Liver (tissue), 3 donors: ENCODE measurements at regions not wholly inside any gene's neighbourhood (a gene's known extent, or its start where the extent isn't known, plus 50 kb on each side); places are given as distances from the start of the nearest gene placed in this dataset.

Source experiments
- CTCF ChIP-seq: fragments of 150-350 bp; IDR thresholded peaks from 2 replicates; pipeline ENCODE4 v1.5.1; 2017; ENCODE audit warnings: improper control_type of control experiment, low read depth, low read length; ENCODE audit not compliant: missing input control
- EGR1 ChIP-seq, 2 donors: IDR thresholded peaks; 2 replicates each; pipeline ENCODE4 v1.6.1; 2016 to 2018; ENCODE audit warnings: antibody characterized with exemption in 2 of 2, low read depth in 2 of 2
- GABPA ChIP-seq, 2 donors: IDR thresholded peaks in 1 of 2; conservative IDR thresholded peaks in 1 of 2; 2 replicates each; pipeline ENCODE4 v1.6.1; 2016; ENCODE audit warnings: antibody characterized with exemption in 2 of 2, mild to moderate bottlenecking in 1 of 2, moderate library complexity in 1 of 2
- JUND ChIP-seq, 2 donors: IDR thresholded peaks; 2 replicates each; pipeline ENCODE4 v1.6.1; 2016; ENCODE audit warnings: antibody characterized with exemption in 2 of 2
- MAX ChIP-seq: IDR thresholded peaks from 2 replicates; pipeline ENCODE4 v1.6.1; 2016; ENCODE audit warnings: antibody characterized with exemption
- RAD21 ChIP-seq, 2 donors: IDR thresholded peaks; 2 replicates each; pipeline ENCODE4 v1.6.1; 2016; ENCODE audit warnings: antibody characterized with exemption in 2 of 2, mild to moderate bottlenecking in 2 of 2
- RXRA ChIP-seq, 2 donors: IDR thresholded peaks; 2 replicates each; pipeline ENCODE4 v1.6.1; 2017 to 2018; ENCODE audit warnings: antibody characterized with exemption in 2 of 2, mild to moderate bottlenecking in 1 of 2
- TF ChIP-seq, protein P1 (sequence below): IDR thresholded peaks from 2 replicates; pipeline ENCODE4 v1.6.1; 2016; ENCODE audit warnings: antibody characterized with exemption, mild to moderate bottlenecking
- donor health status: healthy.
- donor health status: healthy.

GRCh38 chr5:17106521-17106920 is 110.9 kb upstream of the BASP1 start:
- TF ChIP-seq CTCF, result no peak
- TF ChIP-seq GABPA (IDR thresholded peaks at IDR 0.05 in 1 of 2, conservative IDR thresholded peaks at IDR 0.05 in 1 of 2), result no peak
- TF ChIP-seq JUND (IDR thresholded peaks at IDR 0.05), result no peak
- TF ChIP-seq RXRA (IDR thresholded peaks at IDR 0.05), result no peak
- no peak for TF ChIP-seq RAD21 (IDR thresholded peaks at IDR 0.05)
- TF ChIP-seq MAX, result no peak
- TF ChIP-seq, protein P1, sequence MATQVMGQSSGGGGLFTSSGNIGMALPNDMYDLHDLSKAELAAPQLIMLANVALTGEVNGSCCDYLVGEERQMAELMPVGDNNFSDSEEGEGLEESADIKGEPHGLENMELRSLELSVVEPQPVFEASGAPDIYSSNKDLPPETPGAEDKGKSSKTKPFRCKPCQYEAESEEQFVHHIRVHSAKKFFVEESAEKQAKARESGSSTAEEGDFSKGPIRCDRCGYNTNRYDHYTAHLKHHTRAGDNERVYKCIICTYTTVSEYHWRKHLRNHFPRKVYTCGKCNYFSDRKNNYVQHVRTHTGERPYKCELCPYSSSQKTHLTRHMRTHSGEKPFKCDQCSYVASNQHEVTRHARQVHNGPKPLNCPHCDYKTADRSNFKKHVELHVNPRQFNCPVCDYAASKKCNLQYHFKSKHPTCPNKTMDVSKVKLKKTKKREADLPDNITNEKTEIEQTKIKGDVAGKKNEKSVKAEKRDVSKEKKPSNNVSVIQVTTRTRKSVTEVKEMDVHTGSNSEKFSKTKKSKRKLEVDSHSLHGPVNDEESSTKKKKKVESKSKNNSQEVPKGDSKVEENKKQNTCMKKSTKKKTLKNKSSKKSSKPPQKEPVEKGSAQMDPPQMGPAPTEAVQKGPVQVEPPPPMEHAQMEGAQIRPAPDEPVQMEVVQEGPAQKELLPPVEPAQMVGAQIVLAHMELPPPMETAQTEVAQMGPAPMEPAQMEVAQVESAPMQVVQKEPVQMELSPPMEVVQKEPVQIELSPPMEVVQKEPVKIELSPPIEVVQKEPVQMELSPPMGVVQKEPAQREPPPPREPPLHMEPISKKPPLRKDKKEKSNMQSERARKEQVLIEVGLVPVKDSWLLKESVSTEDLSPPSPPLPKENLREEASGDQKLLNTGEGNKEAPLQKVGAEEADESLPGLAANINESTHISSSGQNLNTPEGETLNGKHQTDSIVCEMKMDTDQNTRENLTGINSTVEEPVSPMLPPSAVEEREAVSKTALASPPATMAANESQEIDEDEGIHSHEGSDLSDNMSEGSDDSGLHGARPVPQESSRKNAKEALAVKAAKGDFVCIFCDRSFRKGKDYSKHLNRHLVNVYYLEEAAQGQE, result no peak
- TF ChIP-seq EGR1 (IDR thresholded peaks at IDR 0.05; ENCODE audit: low read depth in 2 of 2), result no peak
